ENCODE measurements at regions not wholly inside any gene's neighbourhood (a gene's known extent, or its start where the extent isn't known, plus 50 kb on each side); places are given as distances from the start of the nearest gene placed in this dataset.

DNA sequence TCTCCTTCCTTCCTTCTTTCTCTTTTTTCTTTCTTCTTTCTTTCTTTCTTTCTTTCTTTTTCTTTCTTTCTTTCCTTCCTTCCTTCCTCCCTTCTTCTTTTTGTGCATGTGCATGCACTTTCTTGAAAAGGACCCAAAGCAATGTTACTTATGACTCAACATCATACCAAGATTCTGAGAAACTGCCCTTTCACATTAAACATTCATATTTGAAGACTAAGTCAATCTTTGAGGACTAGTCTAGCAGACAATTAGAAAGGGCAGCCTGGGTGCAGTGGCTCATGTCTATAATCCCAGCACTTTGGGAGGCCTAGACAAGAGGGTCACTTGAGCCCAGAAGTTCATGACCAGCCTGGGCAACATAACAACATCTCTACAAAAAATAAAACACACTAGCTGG is 212.8 kb upstream of the KITLG start:
- no peak for FAIRE-seq
- DNase-seq (ENCODE audit: insufficient read length, low spot score), result no peak
- no peak for TF ChIP-seq POLR2A (IDR thresholded peaks at IDR 0.05; ENCODE audit: low read depth, low read length)

DNA sequence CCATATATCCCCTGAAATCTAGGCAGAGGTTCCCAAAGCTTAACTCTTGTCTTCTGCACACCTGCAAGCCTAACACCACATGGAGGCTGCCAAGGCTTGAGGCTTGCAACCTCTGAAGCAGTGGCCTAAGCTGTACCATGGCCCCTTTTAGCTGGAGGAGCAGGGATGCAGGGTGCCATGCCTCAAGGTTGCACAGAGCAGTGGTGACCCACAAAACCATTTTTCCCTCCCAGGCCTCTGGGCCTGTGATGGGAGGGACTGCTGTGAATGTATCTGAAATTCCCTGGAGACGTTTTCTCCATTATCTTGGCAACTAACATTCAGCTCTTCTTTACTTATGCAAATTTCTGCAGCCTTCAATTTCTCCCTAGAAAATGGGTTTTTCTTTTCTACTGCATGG is 210.0 kb upstream of the KITLG start:
- no peak for TF ChIP-seq POLR2A (IDR thresholded peaks at IDR 0.05; ENCODE audit: low read depth, low read length)
- DNase-seq (ENCODE audit: insufficient read length, low spot score), result no peak
- no peak for FAIRE-seq

DNA sequence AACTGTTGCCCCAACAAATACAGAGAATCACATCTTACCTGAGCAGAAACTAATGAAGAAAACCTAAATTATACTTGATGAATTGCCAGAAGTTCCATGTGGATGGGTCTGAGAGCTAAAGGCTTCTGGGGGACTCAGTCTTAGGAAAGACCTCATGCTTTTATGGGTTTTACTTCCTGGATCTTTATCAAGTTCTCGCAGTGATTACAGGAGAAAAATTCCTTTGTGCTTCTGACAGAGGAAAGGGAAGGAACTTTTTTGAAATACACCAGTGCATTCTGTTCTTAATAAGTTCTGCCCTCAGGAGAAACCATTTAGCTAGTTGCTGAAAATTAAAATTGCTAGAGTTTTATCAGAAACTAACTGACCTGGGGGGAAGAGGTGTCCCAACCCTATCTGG is 203.9 kb upstream of the KITLG start:
- no peak for FAIRE-seq
- DNase-seq (ENCODE audit: insufficient read length, low spot score), result no peak
- no peak for TF ChIP-seq POLR2A (IDR thresholded peaks at IDR 0.05; ENCODE audit: low read depth, low read length)

DNA sequence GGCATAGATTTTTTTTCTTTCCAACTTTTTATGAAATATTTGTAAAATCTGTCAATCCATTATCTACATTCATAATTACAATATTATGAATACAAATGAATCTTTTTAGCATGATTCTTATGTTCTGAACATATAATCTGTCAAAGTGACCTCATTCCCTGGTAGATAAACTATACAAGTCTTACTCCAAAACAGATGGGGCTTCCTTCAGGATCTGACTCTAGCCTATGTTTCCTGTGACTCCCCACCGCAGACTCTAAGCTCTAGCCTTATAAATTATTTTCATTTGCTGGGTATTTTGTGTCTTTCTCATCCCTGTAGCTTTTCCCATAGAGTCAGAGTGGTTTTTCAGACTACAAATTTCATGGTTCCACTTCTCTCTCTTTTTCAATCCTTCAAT is 202.1 kb upstream of the KITLG start:
- TF ChIP-seq POLR2A (IDR thresholded peaks at IDR 0.05; ENCODE audit: low read depth, low read length), result no peak
- FAIRE-seq, result no peak
- DNase-seq (ENCODE audit: insufficient read length, low spot score), result no peak

DNA sequence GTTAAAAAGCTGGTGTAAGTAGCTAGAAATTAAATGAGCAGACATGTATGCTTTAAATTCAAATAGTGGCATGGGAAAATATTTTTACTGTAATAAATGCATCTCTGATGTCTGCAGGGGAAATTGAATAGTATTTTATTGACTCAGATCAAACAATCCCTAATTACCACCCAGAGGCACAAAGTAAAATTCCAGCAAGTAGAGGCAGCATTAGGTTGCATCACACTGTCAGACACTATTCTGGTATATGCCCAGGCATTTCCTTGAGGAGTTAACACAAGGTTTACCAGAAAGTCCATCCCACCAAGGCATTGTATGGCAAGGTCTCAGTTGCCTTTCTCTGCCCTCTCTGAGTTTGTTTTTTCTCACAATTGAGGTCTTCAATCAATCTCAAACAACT is 201.6 kb upstream of the KITLG start:
- TF ChIP-seq POLR2A (IDR thresholded peaks at IDR 0.05; ENCODE audit: low read depth, low read length), result no peak
- FAIRE-seq, result no peak
- no peak for DNase-seq (ENCODE audit: insufficient read length, low spot score)

DNA sequence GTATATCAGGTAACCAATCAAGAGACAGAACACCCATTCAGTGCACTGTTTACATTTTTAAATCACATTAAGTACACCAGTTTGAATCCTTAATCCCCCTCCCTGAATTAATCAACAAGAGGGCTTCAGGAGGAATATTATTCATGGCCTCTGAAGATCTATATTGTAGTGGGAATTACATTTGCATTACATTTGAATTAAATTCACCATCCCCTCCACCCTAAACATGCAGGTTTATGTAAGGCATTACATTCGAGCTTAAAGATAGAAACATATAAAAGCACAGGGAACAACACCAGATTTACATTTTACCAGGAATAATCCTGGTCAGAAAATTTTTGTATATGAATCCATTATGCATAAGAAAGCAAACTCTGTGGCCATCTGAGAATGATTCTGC is 197.8 kb upstream of the KITLG start:
- FAIRE-seq, result no peak
- TF ChIP-seq POLR2A (IDR thresholded peaks at IDR 0.05; ENCODE audit: low read depth, low read length), result no peak
- no peak for DNase-seq (ENCODE audit: insufficient read length, low spot score)

DNA sequence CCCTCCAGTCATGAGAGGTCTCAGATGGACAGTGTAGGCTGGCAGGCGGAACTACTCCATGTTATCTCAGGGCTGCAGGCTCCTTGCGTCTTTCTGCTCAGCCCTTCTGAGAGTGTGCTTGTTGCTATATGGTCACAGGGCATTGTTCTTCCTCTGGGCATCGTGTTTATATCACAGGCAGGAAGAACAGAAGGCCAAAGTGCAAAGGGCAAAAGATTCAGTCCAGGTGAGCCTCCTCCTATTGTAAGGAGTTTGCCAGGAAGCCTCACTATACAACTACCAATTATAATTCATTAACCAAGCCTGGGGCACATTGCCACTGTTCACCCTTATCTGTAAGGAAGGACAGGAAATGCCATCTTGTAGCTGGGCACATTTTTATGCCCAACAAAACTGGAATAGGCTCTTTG is 195.5 kb upstream of the KITLG start:
- no peak for FAIRE-seq
- no peak for DNase-seq (ENCODE audit: insufficient read length, low spot score)
- TF ChIP-seq POLR2A (IDR thresholded peaks at IDR 0.05; ENCODE audit: low read depth, low read length), result no peak

DNA sequence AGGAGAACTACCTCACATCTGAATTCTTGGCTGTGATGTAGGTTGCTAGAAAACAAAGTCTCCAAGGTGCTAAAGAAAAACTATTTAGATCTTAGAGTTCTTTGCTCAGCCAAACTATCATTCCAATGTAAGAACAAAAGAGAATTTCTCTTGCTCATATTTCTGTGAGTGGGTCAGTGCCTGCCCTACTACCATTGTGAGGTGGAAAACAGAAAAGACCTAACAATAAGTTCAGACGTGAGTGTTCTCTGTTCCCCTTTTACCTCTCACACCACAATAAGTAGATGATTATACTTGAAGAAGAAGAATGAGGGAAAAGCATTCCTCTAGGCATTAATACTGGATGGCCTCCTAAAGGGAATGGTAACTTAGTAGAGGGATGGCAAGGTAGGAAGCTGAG is 187.4 kb upstream of the KITLG start:
- FAIRE-seq, result no peak

DNA sequence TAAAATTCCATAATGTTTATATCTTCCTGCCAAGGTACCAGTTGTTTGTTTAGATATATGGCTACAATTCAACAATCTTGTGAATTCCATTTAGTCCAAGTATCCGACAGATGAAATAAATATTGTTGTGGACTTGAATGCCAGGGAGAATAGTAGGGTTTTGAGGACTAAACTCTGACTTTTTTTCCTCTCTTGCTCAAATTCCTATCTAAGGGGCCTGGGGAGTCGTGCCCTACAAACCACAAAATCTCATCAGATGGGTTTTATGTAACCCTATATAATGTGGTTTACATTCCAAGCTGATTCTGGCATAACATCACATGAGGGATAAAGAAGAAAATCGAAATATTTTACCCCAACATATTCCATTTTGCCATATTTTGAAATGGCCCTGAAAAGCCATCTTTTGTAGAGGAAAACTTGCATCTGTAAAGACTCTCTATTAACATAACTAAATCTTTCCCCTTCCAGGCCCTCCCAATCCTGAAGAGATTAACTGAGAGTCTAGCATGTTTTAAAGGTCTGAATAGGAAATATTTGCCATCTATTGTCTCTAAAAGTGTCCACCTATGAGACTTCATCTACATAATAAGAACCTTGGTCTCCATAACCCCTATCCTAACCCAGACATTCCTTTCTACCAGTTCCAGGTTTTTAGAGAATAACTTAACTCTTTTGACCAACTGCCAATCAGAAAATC is 184.7 kb upstream of the KITLG start:
- peak; percentile 11 for FAIRE-seq
- DNase-seq (ENCODE audit: insufficient read length, low spot score), result no peak
- no peak for TF ChIP-seq POLR2A (IDR thresholded peaks at IDR 0.05; ENCODE audit: low read depth, low read length)

More for the DNA sequence above, 187.4 kb upstream of the KITLG start:
- no peak for TF ChIP-seq POLR2A (IDR thresholded peaks at IDR 0.05; ENCODE audit: low read depth, low read length)
- no peak for DNase-seq (ENCODE audit: insufficient read length, low spot score)

DNA sequence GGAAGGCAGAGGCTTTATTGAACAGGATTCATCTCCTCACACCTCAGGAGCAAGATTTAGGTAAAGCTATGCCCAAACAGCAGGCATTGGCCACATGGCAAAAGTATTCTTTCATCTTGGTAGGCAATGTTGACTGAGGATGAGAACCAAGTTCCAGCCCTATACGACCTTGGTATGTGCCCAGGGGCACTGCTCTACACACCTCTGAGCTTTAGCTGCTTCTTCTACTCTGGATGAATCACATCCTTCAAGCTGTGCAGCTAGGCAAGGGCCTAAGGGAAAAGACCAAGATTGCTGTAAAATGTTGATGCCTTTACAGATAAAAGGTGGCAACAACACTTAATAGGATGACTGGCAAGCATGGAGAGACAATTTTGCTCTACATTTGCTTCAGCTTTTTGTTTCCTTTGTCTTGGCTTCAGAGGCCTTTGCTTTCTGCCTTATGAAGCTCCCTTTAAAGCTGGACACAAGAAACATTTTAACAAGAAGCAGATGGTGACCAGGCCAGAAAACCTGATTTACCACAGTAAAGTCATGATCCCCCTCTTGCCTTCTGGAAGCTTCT is 183.3 kb upstream of the KITLG start:
- DNase-seq (ENCODE audit: insufficient read length, low spot score), result no peak
- TF ChIP-seq POLR2A (IDR thresholded peaks at IDR 0.05; ENCODE audit: low read depth, low read length), result no peak
- peak; percentile 70 for FAIRE-seq

DNA sequence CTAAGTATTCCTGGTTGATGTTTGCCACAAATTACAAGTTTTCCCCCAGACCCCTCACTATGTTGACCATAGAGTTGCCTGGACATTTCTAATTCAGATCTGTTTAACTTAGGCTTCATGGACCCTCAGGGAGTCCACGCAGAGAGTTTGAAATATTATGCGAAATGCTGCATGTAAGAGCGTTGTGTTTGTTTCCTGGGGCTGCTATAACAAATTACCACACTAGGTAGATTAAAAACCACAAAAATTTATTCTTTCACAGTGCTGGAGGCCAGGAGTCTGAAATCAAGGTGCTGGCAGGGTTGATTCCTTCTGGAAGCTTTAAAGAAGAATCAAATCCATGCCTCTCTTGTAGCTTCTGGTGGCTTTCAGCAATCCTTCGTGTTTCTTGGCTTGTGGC is 177.9 kb upstream of the KITLG start:
- DNase-seq (ENCODE audit: insufficient read length, low spot score) (no peak), FAIRE-seq (no peak)
- no peak for TF ChIP-seq POLR2A (IDR thresholded peaks at IDR 0.05; ENCODE audit: low read depth, low read length)

DNA sequence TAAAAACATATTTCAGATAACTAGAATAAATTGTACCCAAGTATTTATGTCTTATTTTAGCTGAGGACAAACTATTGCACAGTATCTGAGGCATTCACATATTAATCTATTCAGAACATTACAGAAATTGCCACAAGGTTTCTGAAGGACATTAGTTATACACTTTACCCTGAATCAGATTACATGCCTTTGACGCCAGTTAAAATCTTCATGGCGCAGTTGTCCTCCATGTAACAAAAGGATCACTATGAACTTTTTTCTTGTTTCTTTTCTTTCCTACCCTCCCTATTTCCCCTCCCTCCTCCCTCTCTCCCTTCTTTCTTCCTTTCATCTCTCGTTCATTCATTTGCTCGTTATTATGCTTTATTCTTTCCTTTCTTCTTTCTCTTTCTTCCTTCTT is 176.6 kb upstream of the KITLG start:
- no peak for TF ChIP-seq POLR2A (IDR thresholded peaks at IDR 0.05; ENCODE audit: low read depth, low read length)
- FAIRE-seq, result no peak
- no peak for DNase-seq (ENCODE audit: insufficient read length, low spot score)

DNA sequence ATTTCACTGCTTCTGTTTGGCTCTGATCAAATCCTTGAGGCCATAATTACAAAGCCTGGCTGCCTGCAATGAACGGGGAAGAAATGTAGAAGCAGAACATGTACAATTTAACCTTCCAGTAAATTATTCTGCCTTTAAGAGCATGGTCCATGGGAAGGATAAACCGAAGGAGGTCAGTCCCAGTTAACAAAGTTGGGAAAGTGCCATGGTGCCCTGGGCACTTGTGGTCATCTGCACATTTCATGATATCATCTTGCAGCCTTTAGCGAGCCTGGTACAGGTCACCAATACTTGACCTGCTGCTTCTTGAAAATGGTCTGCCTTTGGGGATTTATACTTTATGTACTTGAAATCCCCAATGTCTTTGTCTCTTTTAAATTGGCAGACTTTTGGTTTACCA is 175.9 kb upstream of the KITLG start:
- FAIRE-seq (no peak), DNase-seq (ENCODE audit: insufficient read length, low spot score) (no peak)
- no peak for TF ChIP-seq POLR2A (IDR thresholded peaks at IDR 0.05; ENCODE audit: low read depth, low read length)

DNA sequence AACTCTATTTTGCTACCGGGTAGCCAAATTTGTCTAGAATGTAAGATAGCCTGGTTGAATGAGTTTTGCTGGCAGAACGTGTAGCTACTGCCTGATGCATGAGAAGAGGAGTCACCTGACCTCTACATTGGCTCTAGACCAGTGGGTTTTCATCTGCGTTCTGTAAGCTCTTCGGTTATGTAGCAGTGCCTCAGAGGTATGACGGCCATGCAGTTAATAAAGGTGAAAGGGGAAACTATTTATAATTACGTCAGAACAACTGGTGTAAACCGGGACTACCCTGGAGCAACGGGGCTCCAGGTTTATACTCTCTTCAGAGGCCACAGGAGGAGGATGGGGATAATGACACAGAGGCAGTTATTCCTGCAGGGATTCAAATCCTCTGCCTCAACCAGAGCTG is 173.4 kb upstream of the KITLG start:
- no peak for TF ChIP-seq POLR2A (IDR thresholded peaks at IDR 0.05; ENCODE audit: low read depth, low read length)
- no peak for DNase-seq (ENCODE audit: insufficient read length, low spot score)
- FAIRE-seq, result no peak

DNA sequence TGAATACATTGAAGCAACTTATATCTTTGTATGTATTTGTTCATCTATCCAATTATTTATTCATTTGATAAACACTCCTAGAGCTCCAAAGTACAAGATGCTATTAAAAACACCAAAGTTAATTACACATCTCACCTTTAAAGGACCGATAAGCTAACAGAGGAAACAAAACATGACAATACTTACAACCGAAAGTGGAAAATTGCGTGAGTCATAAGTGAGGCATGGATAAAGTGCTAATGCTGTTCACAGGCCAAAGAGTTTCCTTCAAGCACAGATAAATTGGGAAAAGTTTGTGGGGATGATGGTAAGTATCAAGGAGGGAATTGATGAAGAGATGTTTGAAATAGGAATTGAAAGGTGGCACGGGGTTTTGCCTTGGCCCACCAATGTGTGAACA is 172.8 kb upstream of the KITLG start:
- DNase-seq (ENCODE audit: insufficient read length, low spot score), result no peak
- no peak for FAIRE-seq
- TF ChIP-seq POLR2A (IDR thresholded peaks at IDR 0.05; ENCODE audit: low read depth, low read length), result no peak
